Adrenal gland (tissue), 9 donors: ENCODE measurements at regions not wholly inside any gene's neighbourhood (a gene's known extent, or its start where the extent isn't known, plus 50 kb on each side); places are given as distances from the start of the nearest gene placed in this dataset.

Experiments used
- DNase-seq, 7 donors: peaks; one replicate each; pipeline ENCODE4 v3.0.0-alpha.2; 2019 to 2020
- H3K27ac ChIP-seq, 5 donors: fragments of 200-600 bp; sonication (generic) in 4 of 5; 1 replicate in 3 of 5; 2 replicates in 2 of 5; pipeline versions ENCODE4 v1.5.1 to v1.8.0; 2016 to 2020; ENCODE audit warnings: mild to moderate bottlenecking in 1 of 5
- H3K27me3 ChIP-seq: fragments of 200-600 bp; 2 replicates; pipeline ENCODE4 v1.8.0; 2021
- H3K36me3 ChIP-seq, 2 donors: fragments of 200-600 bp; replicated peaks in 1 of 2; 1 replicate in 1 of 2; 2 replicates in 1 of 2; pipeline versions ENCODE4 v1.5.1 to v1.8.0; 2018 to 2022
- H3K4me1 ChIP-seq, 2 donors: fragments of 200-600 bp; replicated peaks in 1 of 2; 1 replicate in 1 of 2; 2 replicates in 1 of 2; pipeline versions ENCODE4 v1.5.1 to v1.8.0; 2018 to 2021
- H3K4me3 ChIP-seq, 4 donors: fragments of 200-600 bp; sonication (generic) in 3 of 4; one replicate each; pipeline ENCODE4 v1.5.1; 2016 to 2018
- H3K9me3 ChIP-seq, 3 donors: fragments of 200-600 bp; sonication (generic) in 1 of 3; replicated peaks in 1 of 3; 1 replicate in 2 of 3; 2 replicates in 1 of 3; pipeline versions ENCODE4 v1.5.1 to v1.8.0; 2016 to 2021
- CTCF ChIP-seq, 6 experiments: fragments of 450-650 bp in 4 of 6; fragments of 200-600 bp in 2 of 6; sonication (generic) in 1 of 6; IDR thresholded peaks; 1 replicate in 5 of 6; 2 replicates in 1 of 6; pipeline versions ENCODE4 v1.5.1 to v1.8.0; 2016 to 2021; ENCODE audit warnings: antibody characterized with exemption in 6 of 6, mild to moderate bottlenecking in 2 of 6, moderate library complexity in 1 of 6
- POLR2A ChIP-seq, 2 donors: fragments of 450-650 bp; IDR thresholded peaks; one replicate each; pipeline ENCODE4 v1.6.1; 2017; ENCODE audit warnings: antibody characterized with exemption in 2 of 2, mild to moderate bottlenecking in 2 of 2, moderate library complexity in 1 of 2
- WGBS, 4 donors: extraction: QIAGEN DNeasy Blood & Tissue Kit in 2 of 4; methylation state at CpG; one replicate each; pipeline versions ENCODE4 v1.1.5 to v1.1.7; 2013 to 2017; 5-methylcytosine and 5-hydroxymethylcytosine counted together
- intact Hi-C, 2 donors: fragments of 100-400 bp; cut with DNase I; formaldehyde crosslinking; loops; one replicate each; pipeline versions ENCODE4 v1.14.1 to v1.15.0; 2022 to 2023
- donor health status: healthy with polysubstance abuse.
- donor health status: Bipolar disorder and iron deficiency.
- donor health status: DM: yes; HTN: yes; CAD: no.
- donor health status: DM: no; HTN: no; CAD: no.
- donor health status: DM: no; HTN: no; CAD: no.

DNA sequence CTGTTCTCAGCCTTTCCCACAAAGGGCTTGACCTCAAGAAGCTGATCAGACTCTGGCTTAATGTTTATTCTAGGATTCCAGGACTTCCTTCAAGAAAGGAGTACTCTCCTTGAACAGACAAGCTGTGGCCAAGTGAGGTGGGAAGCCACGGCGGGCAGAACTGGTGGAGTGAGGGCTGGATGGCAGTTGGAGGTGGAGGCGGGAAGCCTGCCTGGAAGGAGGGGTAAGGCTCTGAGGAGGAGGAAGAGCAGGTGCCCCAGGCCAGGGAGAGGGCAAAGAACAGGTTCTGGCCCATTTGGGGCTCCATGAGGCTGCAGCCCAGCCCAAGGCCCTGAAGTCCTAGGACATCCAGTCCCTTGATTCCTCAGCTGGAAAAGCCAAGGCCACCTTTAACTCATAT lies 143.9 kb downstream of the CYP26B1 start:
- H3K4me3 ChIP-seq: no peak overlapping the region
- H3K27me3 ChIP-seq: no peaks in the 10 kb centered on the region
- no peaks in the 10 kb centered on the region for H3K9me3 ChIP-seq
- TF ChIP-seq POLR2A (IDR thresholded peaks at IDR 0.05): no peak
- no peak for TF ChIP-seq CTCF (IDR thresholded peaks at IDR 0.05)
- no peaks in the 10 kb centered on the region for H3K36me3 ChIP-seq
- intact Hi-C loops: no loop called here
- no peak for DNase-seq
- no peaks in the 10 kb centered on the region for H3K4me1 ChIP-seq
- 74 to 92% (median 89%) methylated on average over 3 of the region's 3 CpGs for WGBS, 4 donors
- H3K27ac ChIP-seq: no peak overlapping the region

GRCh38 chr2:72003124-72003523 lies 144.5 kb downstream of the CYP26B1 start:
- intact Hi-C loops: no loop called here
- Histone ChIP-seq H3K4me1 (no peaks in the 10 kb centered on the region), H3K4me3 (no peak overlapping the region), H3K27me3 (no peaks in the 10 kb centered on the region), H3K36me3 (no peaks in the 10 kb centered on the region), H3K9me3 (no peaks in the 10 kb centered on the region), H3K27ac (no peak overlapping the region)
- no peak for TF ChIP-seq POLR2A (IDR thresholded peaks at IDR 0.05)
- TF ChIP-seq CTCF (IDR thresholded peaks at IDR 0.05): no peak
- DNase-seq: no peak
- 76 to 88% (median 86%) methylated on average over 5 to 8 of the region's 8 CpGs for WGBS, 4 donors

DNA sequence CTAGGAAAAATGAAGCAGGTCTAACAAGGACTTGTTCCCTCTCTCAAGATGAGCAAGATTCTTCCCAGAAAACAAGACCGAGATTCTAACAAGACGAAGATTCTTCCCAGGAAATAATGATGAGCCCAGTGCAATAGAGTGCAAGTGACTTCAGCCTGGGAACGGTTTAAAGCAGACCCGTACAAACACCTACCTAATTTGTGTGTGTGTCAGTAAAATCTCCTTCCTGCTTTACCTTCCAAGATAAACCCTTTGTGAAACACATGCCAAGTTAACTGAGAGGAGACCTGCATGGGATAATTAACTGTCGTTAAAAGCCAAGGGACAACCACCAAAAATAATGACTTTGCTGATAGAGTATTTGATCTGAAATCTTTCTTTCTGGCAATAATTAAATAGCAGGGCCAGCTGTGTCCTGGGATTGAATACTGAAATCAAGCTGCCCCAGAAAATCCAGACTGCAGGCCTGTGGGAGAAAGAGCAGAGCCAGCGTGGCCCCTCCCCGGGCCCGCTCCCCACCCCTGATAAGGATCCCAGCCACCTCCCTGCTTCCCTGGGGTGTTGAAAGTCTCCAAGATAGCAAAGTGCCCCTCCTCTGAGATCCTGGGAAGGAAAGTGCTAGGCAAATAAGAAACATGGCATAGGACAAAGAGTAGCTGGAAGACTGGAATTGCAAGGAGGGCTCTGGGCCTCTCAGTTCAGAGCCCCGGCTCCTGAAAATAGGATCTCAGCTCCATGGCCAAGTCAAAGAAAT lies 145.5 kb downstream of the CYP26B1 start:
- TF ChIP-seq CTCF (IDR thresholded peaks at IDR 0.05): no peak
- no peak for TF ChIP-seq POLR2A (IDR thresholded peaks at IDR 0.05)
- intact Hi-C loops: no loop called here
- H3K4me1 ChIP-seq: no peaks in the 10 kb centered on the region
- DNase-seq: no peak
- H3K27me3 ChIP-seq: no peaks in the 10 kb centered on the region
- no peak overlapping the region for H3K27ac ChIP-seq
- H3K4me3 ChIP-seq: no peak overlapping the region
- H3K36me3 ChIP-seq: no peaks in the 10 kb centered on the region
- no peaks in the 10 kb centered on the region for H3K9me3 ChIP-seq
- 65 to 81% (median 79%) methylated on average over 9 of the region's 9 CpGs for WGBS, 4 donors

DNA sequence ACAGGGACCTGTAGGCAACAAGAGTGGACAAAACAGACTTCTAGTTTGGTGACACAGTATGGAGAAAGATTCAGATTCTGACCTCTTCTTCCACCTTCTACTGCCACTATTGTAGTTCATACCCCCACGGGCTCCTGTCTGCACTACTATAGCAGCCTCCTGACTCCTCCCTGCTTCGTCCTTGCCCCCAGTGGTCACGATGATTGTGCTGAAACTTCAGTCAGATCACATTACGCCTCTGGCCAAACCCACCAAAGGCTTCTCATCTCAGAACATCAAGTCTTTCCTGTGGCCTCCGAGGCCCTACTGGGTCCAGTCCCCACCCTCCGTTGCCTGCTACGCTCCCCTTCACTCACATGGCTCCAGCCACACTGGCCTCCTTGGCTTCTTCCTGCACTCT lies 147.6 kb downstream of the CYP26B1 start:
- intact Hi-C loops: no loop called here
- H3K27ac ChIP-seq: no peak overlapping the region
- DNase-seq: no peak
- H3K36me3 ChIP-seq: no peaks in the 10 kb centered on the region
- H3K9me3 ChIP-seq: no peaks in the 10 kb centered on the region
- H3K27me3 ChIP-seq: no peaks in the 10 kb centered on the region
- TF ChIP-seq CTCF (IDR thresholded peaks at IDR 0.05): no peak
- no peak for TF ChIP-seq POLR2A (IDR thresholded peaks at IDR 0.05)
- H3K4me1 ChIP-seq: no peaks in the 10 kb centered on the region
- H3K4me3 ChIP-seq: no peak overlapping the region
- 63 to 75% (median 66%) methylated on average over 7 of the region's 7 CpGs for WGBS, 4 donors
